H1 (cell line): ENCODE measurements at regions not wholly inside any gene's neighbourhood (a gene's known extent, or its start where the extent isn't known, plus 50 kb on each side); places are given as distances from the start of the nearest gene placed in this dataset.

Experiments used
- CTCF ChIA-PET: fragments of 300-600 bp; sonication (Branson Sonifier 250); formaldehyde crosslinking; loops from one replicate; lab custom pipeline; 2021; ENCODE audit not compliant: partially characterized antibody; lab: Charles Lee
- POLR2A ChIA-PET: fragments of 300-600 bp; sonication (Branson Sonifier 250); formaldehyde crosslinking; loops from one replicate; lab custom pipeline; 2021; ENCODE audit warnings: inconsistent platforms; ENCODE audit not compliant: partially characterized antibody; lab: Charles Lee
- DNase-seq, 2 experiments: peaks; one replicate each; pipeline versions ENCODE4 v3.0.0 to v3.0.0-alpha.2; 2010 to 2022; ENCODE audit warnings: low spot score in 2 of 2, low read depth in 1 of 2, mixed read lengths in 1 of 2
- FAIRE-seq: peaks from 2 replicates; lab custom pipeline; 2011; peaks lifted over from hg19 to GRCh38; lab: Jason Lieb, UNC
- H2AFZ ChIP-seq: 2 replicates; pipeline ENCODE4 v1.8.1; 2012; ENCODE audit warnings: low read length, inconsistent platforms
- H2AK5ac ChIP-seq: 2 replicates; pipeline ENCODE4 v1.6.1; 2013; ENCODE audit warnings: low read depth, low read length
- H2BK120ac ChIP-seq: replicated peaks from 2 replicates; pipeline ENCODE3; 2013; ENCODE audit warnings: low read depth, low read length, inconsistent platforms
- H2BK12ac ChIP-seq: 2 replicates; pipeline ENCODE4 v1.6.1; 2013; ENCODE audit warnings: low read depth, low read length
- H2BK15ac ChIP-seq: 2 replicates; pipeline ENCODE4 v1.6.1; 2013; ENCODE audit warnings: low read length
- H2BK20ac ChIP-seq: 2 replicates; pipeline ENCODE4 v1.6.1; 2013; ENCODE audit warnings: low read length
- H2BK5ac ChIP-seq: 2 replicates; pipeline ENCODE4 v1.6.1; 2013; ENCODE audit warnings: low read depth, low read length
- H3K14ac ChIP-seq: 2 replicates; pipeline ENCODE4 v1.6.1; 2013; ENCODE audit warnings: inconsistent platforms; ENCODE audit not compliant: insufficient read length
- H3K18ac ChIP-seq: 2 replicates; pipeline ENCODE4 v1.6.1; 2013; ENCODE audit warnings: low read length; ENCODE audit errors: extremely low read depth
- H3K23ac ChIP-seq: 2 replicates; pipeline ENCODE4 v1.6.1; 2013; ENCODE audit warnings: inconsistent platforms; ENCODE audit not compliant: insufficient read length
- H3K23me2 ChIP-seq: 2 replicates; pipeline ENCODE4 v1.6.1; 2013; ENCODE audit warnings: low read depth, low read length
- H3K27ac ChIP-seq: 2 replicates; pipeline ENCODE4 v1.6.1; 2011; ENCODE audit warnings: low read depth, low read length, inconsistent platforms
- H3K27me3 ChIP-seq, 4 experiments: replicated peaks in 1 of 4; 1 replicate in 1 of 4; 2 replicates in 3 of 4; pipeline versions ENCODE4 v1.6.1 to v1.8.1; 2011 to 2013; ENCODE audit warnings: low read length in 3 of 4, mild to moderate bottlenecking in 3 of 4, inconsistent platforms in 2 of 4, mixed read lengths in 2 of 4, moderate library complexity in 1 of 4; ENCODE audit not compliant: control insufficient read depth in 3 of 4, insufficient read depth in 3 of 4; ENCODE audit errors: extremely low read depth in 1 of 4
- H3K36me3 ChIP-seq, 4 experiments: 2 replicates each; pipeline versions ENCODE4 v1.6.1 to v1.8.1; 2011 to 2013; ENCODE audit warnings: mild to moderate bottlenecking in 4 of 4, low read length in 3 of 4, moderate library complexity in 2 of 4, control low read depth in 1 of 4, inconsistent platforms in 1 of 4; ENCODE audit not compliant: insufficient read depth in 4 of 4, control insufficient read depth in 2 of 4
- H3K4ac ChIP-seq: replicated peaks from 2 replicates; pipeline ENCODE3; 2013; ENCODE audit warnings: low read length, low read depth, mixed read lengths, inconsistent platforms; ENCODE audit not compliant: insufficient read length
- H3K4me1 ChIP-seq, 4 experiments: replicated peaks in 1 of 4; 1 replicate in 1 of 4; 2 replicates in 3 of 4; pipeline versions ENCODE4 v1.6.1 to v1.8.1; 2011 to 2013; ENCODE audit warnings: low read length in 3 of 4, inconsistent platforms in 2 of 4, mixed read lengths in 1 of 4; ENCODE audit not compliant: insufficient read depth in 4 of 4, control insufficient read depth in 3 of 4
- H3K4me2 ChIP-seq, 2 experiments: 2 replicates each; pipeline versions ENCODE4 v1.6.1 to v1.8.1; 2011 to 2013; ENCODE audit warnings: low read depth in 2 of 2, low read length in 2 of 2, control low read depth in 1 of 2, inconsistent platforms in 1 of 2, mild to moderate bottlenecking in 1 of 2; ENCODE audit not compliant: insufficient read depth in 1 of 2
- H3K4me3 ChIP-seq, 4 experiments: fragments of 200-600, 300-600 bp in 1 of 4; sonication (generic), shearing (Covaris generic), sonication (Bioruptor Twin) in 1 of 4; 2 replicates each; pipeline versions ENCODE4 v1.5.1 to v1.8.1; 2011 to 2016; ENCODE audit warnings: low read length in 4 of 4, low read depth in 3 of 4, control low read depth in 2 of 4, inconsistent platforms in 2 of 4, mild to moderate bottlenecking in 2 of 4, mixed read lengths in 1 of 4, moderate library complexity in 1 of 4; ENCODE audit not compliant: insufficient read depth in 2 of 4; ENCODE audit errors: extremely low read depth in 1 of 4
- H3K56ac ChIP-seq: replicated peaks from 2 replicates; pipeline ENCODE3; 2013; ENCODE audit warnings: low read depth, mild to moderate bottlenecking, mixed read lengths, low read length, inconsistent platforms; ENCODE audit not compliant: insufficient read length
- H3K79me1 ChIP-seq: 2 replicates; pipeline ENCODE4 v1.6.1; 2013; ENCODE audit warnings: low read depth, low read length, control low read depth
- H3K79me2 ChIP-seq, 2 experiments: 2 replicates each; pipeline versions ENCODE4 v1.6.1 to v1.8.1; 2012 to 2013; ENCODE audit warnings: low read length in 2 of 2, mild to moderate bottlenecking in 2 of 2, inconsistent platforms in 1 of 2; ENCODE audit not compliant: insufficient read depth in 2 of 2, control insufficient read depth in 1 of 2
- H3K9ac ChIP-seq, 4 experiments: replicated peaks in 1 of 4; 1 replicate in 1 of 4; 2 replicates in 3 of 4; pipeline versions ENCODE4 v1.6.1 to v1.8.1; 2011 to 2013; ENCODE audit warnings: low read depth in 3 of 4, low read length in 3 of 4, control low read depth in 2 of 4, mild to moderate bottlenecking in 2 of 4, moderate library complexity in 2 of 4, inconsistent platforms in 1 of 4; ENCODE audit errors: extremely low read depth in 1 of 4
- H3K9me3 ChIP-seq, 2 experiments: 2 replicates each; pipeline versions ENCODE4 v1.6.1 to v1.8.1; 2012 to 2013; ENCODE audit warnings: mild to moderate bottlenecking in 2 of 2, moderate library complexity in 2 of 2, control low read depth in 1 of 2, inconsistent platforms in 1 of 2, low read depth in 1 of 2, low read length in 1 of 2, mixed read lengths in 1 of 2; ENCODE audit not compliant: insufficient read depth in 2 of 2
- H4K20me1 ChIP-seq, 2 experiments: replicated peaks in 1 of 2; 2 replicates each; pipeline versions ENCODE3 to v1.8.1; 2011 to 2013; ENCODE audit warnings: inconsistent platforms in 2 of 2, low read length in 2 of 2, mild to moderate bottlenecking in 1 of 2; ENCODE audit not compliant: insufficient read depth in 2 of 2, control insufficient read depth in 1 of 2
- H4K5ac ChIP-seq: 2 replicates; pipeline ENCODE4 v1.6.1; 2013; ENCODE audit warnings: low read length, low read depth, mixed read lengths, inconsistent platforms; ENCODE audit not compliant: insufficient read length
- H4K8ac ChIP-seq: 2 replicates; pipeline ENCODE4 v1.8.0; 2013; ENCODE audit warnings: mild to moderate bottlenecking, moderate library complexity, low read length, inconsistent platforms; ENCODE audit not compliant: insufficient read depth; ENCODE audit errors: extremely low read depth
- H4K91ac ChIP-seq: replicated peaks from 2 replicates; pipeline ENCODE3; 2013; ENCODE audit warnings: low read length, mixed read lengths, inconsistent platforms; ENCODE audit not compliant: insufficient read length
- BACH1 ChIP-seq: IDR thresholded peaks from 2 replicates; pipeline ENCODE4 v1.6.1; 2012; ENCODE audit warnings: low read length, improper control_type of control experiment
- ZNF274 ChIP-seq: IDR thresholded peaks from 2 replicates; pipeline ENCODE4 v1.7.0; 2012; ENCODE audit warnings: low read length, borderline replicate concordance; ENCODE audit errors: extremely low read depth
- WGBS, 2 experiments: shearing (Covaris generic) in 1 of 2; methylation state at CpG; one replicate each; pipeline versions ENCODE4 v1.1.6 to v1.1.7; 2013 to 2015; ENCODE audit warnings: low lambda C conversion rate in 2 of 2, mixed read lengths in 2 of 2, inconsistent platforms in 1 of 2, low coverage in 1 of 2, missing lambda C conversion rate in 1 of 2; ENCODE audit not compliant: insufficient replicate concordance in 2 of 2, insufficient coverage in 1 of 2, insufficient read length in 1 of 2; ENCODE audit errors: extremely low coverage in 1 of 2, missing lambda C conversion rate in 1 of 2; 5-methylcytosine and 5-hydroxymethylcytosine counted together

DNA sequence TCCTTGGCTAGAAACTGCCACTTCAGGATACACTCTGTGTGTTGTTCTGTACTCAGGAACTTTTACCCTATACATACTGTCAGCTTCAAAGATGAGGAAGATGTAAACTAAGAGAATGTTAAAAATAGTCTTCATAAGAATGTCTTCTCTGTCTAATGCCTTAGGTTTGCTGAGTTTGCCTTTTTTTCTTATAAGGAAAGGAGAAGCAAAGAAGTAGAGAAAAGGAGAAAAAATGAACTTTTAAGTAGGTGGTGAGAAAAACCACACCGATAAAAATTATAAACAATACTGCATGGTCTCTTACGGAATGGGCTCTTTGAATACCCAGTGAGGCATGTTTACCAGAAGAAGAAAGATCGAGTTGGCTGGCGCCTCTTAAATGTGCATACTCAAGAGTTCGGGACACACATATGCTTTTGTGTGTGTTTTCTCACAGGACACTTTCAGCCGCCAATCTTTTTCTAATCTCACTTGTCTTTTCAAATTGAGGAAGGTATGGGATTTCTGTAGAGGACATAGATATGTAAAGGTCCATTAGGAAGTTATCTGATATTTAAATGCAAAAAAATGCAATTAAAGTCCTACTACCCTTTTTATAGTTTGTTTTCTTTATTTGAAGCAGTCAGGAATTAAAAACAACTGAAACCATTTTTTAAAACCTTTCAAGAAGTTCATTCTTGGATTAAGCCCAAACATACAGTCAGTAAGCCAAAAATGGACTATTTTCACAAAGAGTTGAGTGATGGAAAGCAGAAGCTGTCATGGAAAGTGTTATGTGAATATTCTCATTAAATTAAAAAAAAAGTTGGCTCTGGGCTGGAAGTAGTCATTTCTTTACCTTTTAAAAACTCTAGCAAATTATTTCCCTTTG, 100.6 kb upstream of the MDFIC start:
- H3K4ac ChIP-seq = no peak overlapping the region
- POLR2A ChIA-PET = no interaction called here
- no peak overlapping the region for H2AFZ ChIP-seq
- no peaks in the 10 kb centered on the region for H3K79me1 ChIP-seq
- CTCF ChIA-PET = no interaction called here
- no peak overlapping the region for H3K9ac ChIP-seq
- 75% methylated on average over 6 of the region's 6 CpGs; no CpG with 5 or more reads in 1 of the 2 experiments for WGBS, 2 experiments
- H4K5ac ChIP-seq = peak overlapping the region; percentile 50
- no peaks in the 10 kb centered on the region for H3K27me3 ChIP-seq
- no peak overlapping the region for H2BK120ac ChIP-seq
- peaks cover 0 to 16% (median 7%) of the 10 kb centered on the region in 4 experiments; a peak in 4 of 7 replicates for H3K4me1 ChIP-seq
- H4K20me1 ChIP-seq = no peaks in the 10 kb centered on the region
- H3K36me3 ChIP-seq = no peaks in the 10 kb centered on the region
- no peak overlapping the region; the same call in 1 of the 2 replicates for H3K18ac ChIP-seq
- H2BK20ac ChIP-seq = no peak overlapping the region
- FAIRE-seq (no peak), DNase-seq (no peak)
- no peak overlapping the region for H4K91ac ChIP-seq
- TF ChIP-seq ZNF274 (no peak), BACH1 (no peak)
- no peak overlapping the region for H2BK15ac ChIP-seq
- H3K9me3 ChIP-seq = no peaks in the 10 kb centered on the region
- H3K23me2 ChIP-seq = no peaks in the 10 kb centered on the region
- H3K4me3 ChIP-seq = peak overlapping the region in 1 of 4 experiments; percentile 19; a peak in 1 of 8 replicates
- H3K23ac ChIP-seq = no peak overlapping the region
- H3K4me2 ChIP-seq = no peak overlapping the region
- H3K56ac ChIP-seq = no peak overlapping the region
- H3K14ac ChIP-seq = no peak overlapping the region
- H2BK12ac ChIP-seq = no peak overlapping the region
- H4K8ac ChIP-seq = no peak overlapping the region
- no peak overlapping the region for H2BK5ac ChIP-seq
- no peaks in the 10 kb centered on the region for H3K79me2 ChIP-seq
- H3K27ac ChIP-seq = no peak overlapping the region
- H2AK5ac ChIP-seq = no peak overlapping the region
